Ectodermal cell (in vitro differentiated cells): ENCODE measurements at regions not wholly inside any gene's neighbourhood (a gene's known extent, or its start where the extent isn't known, plus 50 kb on each side); places are given as distances from the start of the nearest gene placed in this dataset.

Source experiments
- H3K27ac ChIP-seq: 2 replicates; pipeline ENCODE4 v1.7.0; 2013; ENCODE audit warnings: mild to moderate bottlenecking, low read depth, low read length; ENCODE audit not compliant: insufficient read depth, poor library complexity, severe bottlenecking
- H3K27me3 ChIP-seq: 2 replicates; pipeline ENCODE4 v1.7.0; 2013; ENCODE audit warnings: mild to moderate bottlenecking, low read length; ENCODE audit not compliant: insufficient read depth, control insufficient read depth, poor library complexity, severe bottlenecking
- H3K36me3 ChIP-seq: one replicate; pipeline ENCODE4 v1.7.0; 2013; ENCODE audit warnings: low read length; ENCODE audit not compliant: control insufficient read depth, insufficient read depth
- H3K4me1 ChIP-seq: one replicate; pipeline ENCODE4 v1.7.0; 2013; ENCODE audit warnings: low read length; ENCODE audit not compliant: control insufficient read depth, insufficient read depth
- H3K4me3 ChIP-seq: 2 replicates; pipeline ENCODE4 v1.7.0; 2013; ENCODE audit warnings: low read depth, low read length, control low read depth; ENCODE audit not compliant: insufficient read depth
- H3K9me3 ChIP-seq: 2 replicates; pipeline ENCODE4 v1.7.0; 2013; ENCODE audit warnings: mild to moderate bottlenecking, low read length, moderate library complexity; ENCODE audit not compliant: control insufficient read depth
- WGBS, 2 experiments: methylation state at CpG; one replicate each; pipeline ENCODE4 v1.1.7; 2013; ENCODE audit warnings: missing lambda C conversion rate in 2 of 2; 5-methylcytosine and 5-hydroxymethylcytosine counted together

GRCh38 chr11:122287401-122287800 lies 171.4 kb upstream of the BLID start:
- Histone ChIP-seq H3K4me3 (no peak overlapping the region), H3K9me3 (no peaks in the 10 kb centered on the region), H3K36me3 (no peaks in the 10 kb centered on the region), H3K27me3 (no peaks in the 10 kb centered on the region), H3K27ac (no peak overlapping the region), H3K4me1 (peaks cover 5% of the 10 kb centered on the region)
- WGBS, 2 experiments = 32 to 42% methylated on average over 11 of the region's 11 CpGs

GRCh38 chr11:122285070-122285988 lies 169.3 kb upstream of the BLID start:
- Histone ChIP-seq H3K4me1 (peaks cover 5% of the 10 kb centered on the region), H3K27ac (no peak overlapping the region), H3K36me3 (no peaks in the 10 kb centered on the region), H3K4me3 (no peak overlapping the region), H3K27me3 (no peaks in the 10 kb centered on the region), H3K9me3 (no peaks in the 10 kb centered on the region)
- 93 to 97% methylated on average over 8 of the region's 8 CpGs for WGBS, 2 experiments

GRCh38 chr11:122280870-122281269 lies 164.9 kb upstream of the BLID start:
- Histone ChIP-seq H3K4me1 (no peaks in the 10 kb centered on the region), H3K9me3 (no peaks in the 10 kb centered on the region)

GRCh38 chr11:122279194-122279593 lies 163.2 kb upstream of the BLID start:
- Histone ChIP-seq H3K36me3 (no peaks in the 10 kb centered on the region), H3K27me3 (no peaks in the 10 kb centered on the region), H3K4me3 (no peak overlapping the region), H3K9me3 (no peaks in the 10 kb centered on the region), H3K4me1 (no peaks in the 10 kb centered on the region), H3K27ac (no peak overlapping the region)

More at GRCh38 chr11:122280870-122281269, 164.9 kb upstream of the BLID start:
- Histone ChIP-seq H3K27ac (no peak overlapping the region), H3K4me3 (no peak overlapping the region), H3K27me3 (no peaks in the 10 kb centered on the region), H3K36me3 (no peaks in the 10 kb centered on the region)
- 87 to 95% methylated on average over 5 of the region's 5 CpGs for WGBS, 2 experiments

GRCh38 chr11:122277493-122277892 lies 161.5 kb upstream of the BLID start:
- Histone ChIP-seq H3K4me1 (no peaks in the 10 kb centered on the region), H3K36me3 (no peaks in the 10 kb centered on the region), H3K4me3 (no peak overlapping the region), H3K27ac (no peak overlapping the region), H3K9me3 (no peaks in the 10 kb centered on the region), H3K27me3 (no peaks in the 10 kb centered on the region)
- WGBS, 2 experiments = 91 to 94% methylated on average over 4 of the region's 4 CpGs

GRCh38 chr11:122276221-122276620 lies 160.2 kb upstream of the BLID start:
- Histone ChIP-seq H3K9me3 (no peaks in the 10 kb centered on the region), H3K4me3 (no peak overlapping the region), H3K27ac (no peak overlapping the region), H3K4me1 (no peaks in the 10 kb centered on the region), H3K36me3 (no peaks in the 10 kb centered on the region), H3K27me3 (no peaks in the 10 kb centered on the region)
- WGBS, 2 experiments = 92% methylated on average over 1 of the region's 1 CpG; no CpG with 5 or more reads in 1 of the 2 experiments

GRCh38 chr11:122275508-122275907 lies 159.5 kb upstream of the BLID start:
- 79 to 80% methylated on average over 3 to 4 of the region's 4 CpGs for WGBS, 2 experiments
- Histone ChIP-seq H3K4me3 (no peak overlapping the region), H3K4me1 (no peaks in the 10 kb centered on the region)

GRCh38 chr11:122273476-122274191 lies 157.6 kb upstream of the BLID start:
- Histone ChIP-seq H3K4me1 (peaks cover 3% of the 10 kb centered on the region), H3K9me3 (no peaks in the 10 kb centered on the region), H3K27ac (no peak overlapping the region), H3K36me3 (no peaks in the 10 kb centered on the region), H3K27me3 (no peaks in the 10 kb centered on the region), H3K4me3 (no peak overlapping the region)
- WGBS, 2 experiments = 88% methylated on average over 3 of the region's 3 CpGs

More at GRCh38 chr11:122275508-122275907, 159.5 kb upstream of the BLID start:
- no peaks in the 10 kb centered on the region for H3K9me3 ChIP-seq
- no peak overlapping the region for H3K27ac ChIP-seq
- H3K36me3 ChIP-seq = no peaks in the 10 kb centered on the region
- H3K27me3 ChIP-seq = no peaks in the 10 kb centered on the region

GRCh38 chr11:122271745-122272144 lies 155.7 kb upstream of the BLID start:
- no peaks in the 10 kb centered on the region for H3K36me3 ChIP-seq
- no peaks in the 10 kb centered on the region for H3K9me3 ChIP-seq
- H3K27me3 ChIP-seq = no peaks in the 10 kb centered on the region
- no peak overlapping the region for H3K27ac ChIP-seq
- no peak overlapping the region for H3K4me3 ChIP-seq
- WGBS, 2 experiments = 93 to 95% methylated on average over 3 of the region's 4 CpGs
- peaks cover 3% of the 10 kb centered on the region for H3K4me1 ChIP-seq

- WGBS, 2 experiments = 87 to 92% methylated on average over 5 of the region's 5 CpGs
- no peaks in the 10 kb centered on the region for H3K36me3 ChIP-seq
- no peaks in the 10 kb centered on the region for H3K27me3 ChIP-seq
- H3K27ac ChIP-seq = no peak overlapping the region
- H3K9me3 ChIP-seq = no peaks in the 10 kb centered on the region
- H3K4me1 ChIP-seq = peaks cover 3% of the 10 kb centered on the region
- no peak overlapping the region for H3K4me3 ChIP-seq
Observed at GRCh38 chr11:122271137-122271536, 155.1 kb upstream of the BLID start.
